GM12872 (cell line): ENCODE measurements at regions not wholly inside any gene's neighbourhood (a gene's known extent, or its start where the extent isn't known, plus 50 kb on each side); places are given as distances from the start of the nearest gene placed in this dataset.

ENCODE experiments used
- TF ChIP-seq, protein P1 (sequence below): IDR thresholded peaks from 3 replicates; pipeline ENCODE4 v1.5.1; 2011; ENCODE audit warnings: low read depth, mild to moderate bottlenecking, low read length, moderate library complexity; ENCODE audit not compliant: insufficient read depth

GRCh38 chr7:135862586-135863340 is 114.2 kb upstream of the FAM180A start:
- TF ChIP-seq, protein P1, sequence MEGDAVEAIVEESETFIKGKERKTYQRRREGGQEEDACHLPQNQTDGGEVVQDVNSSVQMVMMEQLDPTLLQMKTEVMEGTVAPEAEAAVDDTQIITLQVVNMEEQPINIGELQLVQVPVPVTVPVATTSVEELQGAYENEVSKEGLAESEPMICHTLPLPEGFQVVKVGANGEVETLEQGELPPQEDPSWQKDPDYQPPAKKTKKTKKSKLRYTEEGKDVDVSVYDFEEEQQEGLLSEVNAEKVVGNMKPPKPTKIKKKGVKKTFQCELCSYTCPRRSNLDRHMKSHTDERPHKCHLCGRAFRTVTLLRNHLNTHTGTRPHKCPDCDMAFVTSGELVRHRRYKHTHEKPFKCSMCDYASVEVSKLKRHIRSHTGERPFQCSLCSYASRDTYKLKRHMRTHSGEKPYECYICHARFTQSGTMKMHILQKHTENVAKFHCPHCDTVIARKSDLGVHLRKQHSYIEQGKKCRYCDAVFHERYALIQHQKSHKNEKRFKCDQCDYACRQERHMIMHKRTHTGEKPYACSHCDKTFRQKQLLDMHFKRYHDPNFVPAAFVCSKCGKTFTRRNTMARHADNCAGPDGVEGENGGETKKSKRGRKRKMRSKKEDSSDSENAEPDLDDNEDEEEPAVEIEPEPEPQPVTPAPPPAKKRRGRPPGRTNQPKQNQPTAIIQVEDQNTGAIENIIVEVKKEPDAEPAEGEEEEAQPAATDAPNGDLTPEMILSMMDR, result no peak

DNA sequence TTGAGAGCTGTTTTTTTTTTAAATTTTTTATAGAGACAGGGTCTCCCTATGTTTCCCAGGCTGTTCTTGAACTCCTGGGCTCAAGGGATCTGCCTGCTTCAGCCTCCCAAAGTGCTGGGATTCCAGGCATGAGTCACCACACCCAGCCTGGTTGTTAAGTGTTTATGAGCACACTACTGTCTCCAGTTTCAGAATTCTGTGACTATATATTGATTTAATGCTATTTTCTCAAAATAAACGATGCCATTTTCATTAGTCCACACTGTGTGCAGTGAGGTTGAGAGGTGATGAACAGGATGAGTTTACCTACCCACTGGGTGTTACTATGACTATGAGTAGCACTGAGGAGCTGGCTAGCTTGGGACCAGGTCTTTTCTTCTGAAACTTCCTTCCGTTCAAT is 110.9 kb upstream of the FAM180A start:
- TF ChIP-seq, protein P1, result no peak

GRCh38 chr7:135858851-135859250 is 110.2 kb upstream of the FAM180A start:
- TF ChIP-seq, protein P1, result no peak

DNA sequence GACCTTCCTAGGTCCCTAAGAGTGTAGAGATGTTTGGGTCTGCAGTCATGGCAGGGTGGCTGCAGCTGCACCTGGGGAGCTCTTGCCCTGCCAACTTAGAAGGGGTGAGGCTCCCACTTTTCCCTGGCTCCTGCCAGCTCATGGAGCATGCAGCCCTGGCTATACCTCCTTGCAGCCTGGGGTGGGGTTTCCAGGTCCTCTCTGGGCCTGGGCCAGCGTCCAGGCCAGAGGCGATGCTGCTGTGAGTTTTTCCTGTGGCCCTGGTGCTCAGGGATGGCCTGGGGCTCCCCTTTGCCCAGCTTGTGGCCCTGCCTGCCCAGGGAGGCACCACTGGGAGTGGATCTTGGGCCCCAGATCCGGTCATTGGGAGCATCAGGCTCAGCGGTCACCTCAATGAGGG is 109.8 kb upstream of the FAM180A start:
- TF ChIP-seq, protein P1, result no peak

DNA sequence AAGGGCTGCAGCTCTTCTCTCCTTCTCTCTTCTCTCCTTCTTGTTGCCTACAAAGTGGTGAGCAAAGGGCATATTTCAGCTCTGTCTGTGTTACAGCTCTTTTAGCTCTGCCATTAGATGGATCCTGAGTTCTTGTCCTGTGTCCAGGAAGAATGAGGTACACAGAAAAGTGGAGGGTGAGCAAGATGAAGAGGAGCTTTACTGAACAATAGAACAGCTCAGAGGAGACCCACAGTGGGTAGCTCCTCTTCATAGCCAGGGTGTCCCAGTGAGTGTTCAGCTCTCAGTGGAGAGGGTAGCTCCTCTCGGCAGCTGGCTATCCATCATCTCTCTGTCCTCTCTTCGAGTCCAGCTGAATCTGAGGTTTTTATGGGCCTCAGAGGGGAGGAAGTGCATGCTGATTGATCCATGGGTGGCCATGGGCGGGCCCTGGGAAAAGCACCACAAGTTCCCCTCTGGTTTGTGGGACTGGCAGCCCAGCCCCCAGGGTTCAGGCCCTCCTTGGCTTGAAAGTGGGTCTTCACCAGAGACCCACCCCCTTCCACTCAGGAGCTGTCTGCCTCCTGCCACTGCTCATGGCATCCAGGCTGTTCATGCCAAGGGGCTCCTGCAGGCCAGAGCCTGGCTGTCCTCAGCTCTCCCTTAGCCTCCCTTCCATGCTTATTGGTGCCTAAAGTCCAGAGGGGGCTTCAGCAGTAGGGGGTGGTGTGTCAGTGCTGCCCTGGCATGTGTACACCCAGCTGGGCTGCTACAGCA is 109.1 kb upstream of the FAM180A start:
- TF ChIP-seq, protein P1, result no peak

DNA sequence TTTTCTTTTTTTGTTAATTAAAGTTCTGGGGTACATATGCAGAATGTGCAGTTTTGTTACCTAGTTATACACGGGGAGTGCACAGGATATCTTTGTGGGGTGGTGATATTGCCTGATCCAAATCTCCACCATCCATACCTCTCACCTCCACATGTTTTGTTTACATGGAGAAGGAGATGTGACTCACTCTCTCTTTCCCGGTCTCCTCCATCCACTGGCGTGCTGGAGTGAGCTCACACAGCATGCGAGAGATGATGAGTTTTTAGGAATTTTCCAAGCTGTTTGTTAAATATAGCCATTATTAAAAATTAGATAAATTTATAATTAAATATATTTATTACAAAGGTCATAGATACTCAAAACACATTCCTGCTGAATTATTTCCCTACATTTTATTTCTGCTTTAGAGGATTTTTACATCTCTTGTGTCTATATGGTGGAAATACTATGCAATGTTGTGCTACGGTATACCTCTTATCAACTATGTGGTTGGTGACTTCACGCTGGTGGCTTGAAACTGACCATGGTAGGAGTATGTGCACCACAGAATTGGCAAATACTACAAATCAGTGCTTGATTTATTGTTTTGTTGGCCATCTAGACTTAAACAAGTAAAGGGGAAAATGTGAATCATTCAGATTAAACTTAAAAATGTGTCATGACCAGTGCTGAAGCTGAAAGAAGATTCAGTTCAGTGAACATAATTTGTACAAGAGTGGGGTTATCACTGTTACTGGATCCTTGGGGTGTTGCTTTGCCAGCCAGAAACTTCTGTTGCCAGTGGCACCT is 107.9 kb upstream of the FAM180A start:
- TF ChIP-seq, protein P1, result no peak

GRCh38 chr7:135855846-135856245 is 107.2 kb upstream of the FAM180A start:
- TF ChIP-seq, protein P1, result no peak
